ENCODE measurements at regions not wholly inside any gene's neighbourhood (a gene's known extent, or its start where the extent isn't known, plus 50 kb on each side); places are given as distances from the start of the nearest gene placed in this dataset.
A peak's percentile ranks its signal among the peaks of the same experiment; 100 is the strongest.

DNA sequence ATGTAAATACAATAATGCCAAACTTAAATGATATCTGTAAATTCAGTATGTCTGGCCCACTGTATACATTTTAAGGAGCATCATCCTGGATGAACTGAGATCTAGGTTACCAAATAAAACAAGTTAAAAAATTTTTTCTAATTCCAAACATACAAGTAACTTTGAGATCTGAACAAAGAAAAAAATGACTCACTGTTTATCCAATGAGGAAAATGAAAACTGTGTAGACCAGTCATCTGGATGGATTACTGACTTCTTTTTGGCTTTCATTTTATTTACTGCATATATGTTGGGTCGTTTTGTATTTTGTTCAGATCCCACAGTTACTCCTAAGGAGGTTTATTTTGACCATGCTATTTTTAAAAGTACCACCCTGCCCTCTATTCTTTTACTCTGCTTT, 189.8 kb downstream of the RBM43 start:
- DNase-seq = no peak

DNA sequence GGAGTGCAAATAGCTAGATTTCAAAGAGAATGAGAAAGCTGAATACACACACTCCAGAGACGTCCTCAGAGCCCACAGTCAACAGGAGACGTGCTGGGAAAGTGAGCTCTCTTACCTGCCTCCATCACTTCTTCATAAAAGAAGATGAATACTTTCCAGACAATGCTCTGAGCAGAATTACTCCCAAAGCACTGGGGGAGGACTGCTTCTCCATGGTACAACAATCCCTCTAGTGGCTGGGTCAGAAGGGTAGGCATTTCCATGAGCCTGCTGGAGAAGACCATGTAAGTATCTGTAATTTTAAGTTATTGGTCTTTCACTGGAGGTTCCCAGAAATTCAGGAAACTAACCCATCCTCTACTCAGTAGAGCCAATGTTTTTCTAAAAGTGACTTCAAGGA, 190.3 kb downstream of the RBM43 start:
- DNase-seq = no peak

- DNase-seq = no peak
These were observed 191.4 kb downstream of the RBM43 start for GRCh38 chr2:151070253-151070652.

DNA sequence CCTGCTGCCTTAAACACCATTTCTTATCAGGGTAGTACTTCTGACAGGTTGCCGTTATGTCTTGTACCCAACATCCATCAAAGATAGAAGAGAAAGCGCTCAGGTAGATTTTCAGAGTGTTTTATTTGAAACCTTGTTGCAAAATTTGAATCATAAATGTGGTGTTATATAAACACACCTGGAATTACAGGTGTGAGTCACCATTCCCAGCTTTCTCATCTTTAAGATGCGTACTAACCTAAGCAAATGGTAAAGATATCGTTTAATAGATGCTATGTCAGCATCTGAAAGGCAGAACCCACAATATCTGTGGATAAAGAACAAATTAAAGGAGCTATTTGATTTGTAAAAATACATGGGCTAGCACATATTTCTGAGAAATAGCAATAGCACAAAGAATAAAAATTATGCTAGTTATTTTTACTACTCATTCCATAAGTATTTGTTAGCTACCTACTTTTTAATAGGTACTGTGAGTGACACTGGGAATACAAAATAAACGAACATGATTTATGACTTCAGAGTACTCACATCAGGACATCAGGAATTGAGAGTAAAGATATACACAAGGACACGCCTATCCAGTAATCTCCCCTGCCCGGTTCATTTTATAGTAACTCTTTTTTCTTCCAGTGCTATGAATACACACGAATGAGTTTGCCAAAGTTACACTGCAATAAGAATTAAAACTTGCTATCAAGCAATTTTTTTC, 193.8 kb downstream of the RBM43 start:
- no peak for DNase-seq

DNA sequence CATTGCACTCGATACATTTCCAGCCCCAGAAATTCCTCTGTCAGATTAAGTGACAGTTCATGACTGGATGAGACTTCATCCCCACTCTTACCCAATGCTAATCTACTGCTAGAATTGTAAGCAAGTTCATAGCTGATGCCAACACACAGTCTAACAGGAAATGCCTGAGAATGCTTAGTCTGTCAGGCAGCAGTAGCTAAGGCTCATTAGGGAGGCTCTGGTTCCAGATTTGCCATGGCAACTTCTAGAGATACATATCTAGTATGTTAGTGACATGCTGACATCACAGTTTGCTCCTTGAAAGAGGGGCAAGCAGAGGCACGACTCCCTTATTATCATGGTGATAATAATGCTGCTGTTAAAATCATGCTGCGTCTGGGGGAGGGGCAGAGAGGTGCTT, 198.4 kb downstream of the RBM43 start:
- DNase-seq = peak; percentile 52

DNA sequence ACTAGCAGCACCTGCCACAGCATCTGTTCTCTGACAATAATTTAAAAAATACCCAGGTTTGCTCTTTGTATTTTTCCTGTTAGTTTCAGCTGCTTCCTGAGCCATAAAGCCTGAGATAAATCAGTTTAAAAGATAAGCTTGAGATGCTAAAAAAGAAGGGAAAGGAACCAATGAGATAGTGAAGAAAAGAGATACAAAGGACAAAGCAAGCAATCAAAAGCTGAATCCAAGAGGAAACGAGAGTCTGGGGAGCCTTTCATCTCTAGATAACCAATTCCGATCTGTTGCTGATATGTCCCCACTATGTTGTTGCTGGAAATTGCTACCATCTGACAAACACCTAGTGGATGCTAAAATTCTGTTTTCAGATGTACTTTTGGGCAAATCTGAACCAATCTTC, 201.4 kb downstream of the RBM43 start:
- no peak for DNase-seq

GRCh38 chr2:151056870-151057269, 204.8 kb downstream of the RBM43 start:
- no peak for DNase-seq

- no peak for DNase-seq
These were observed 208.0 kb downstream of the RBM43 start for GRCh38 chr2:151053661-151053990.

DNA sequence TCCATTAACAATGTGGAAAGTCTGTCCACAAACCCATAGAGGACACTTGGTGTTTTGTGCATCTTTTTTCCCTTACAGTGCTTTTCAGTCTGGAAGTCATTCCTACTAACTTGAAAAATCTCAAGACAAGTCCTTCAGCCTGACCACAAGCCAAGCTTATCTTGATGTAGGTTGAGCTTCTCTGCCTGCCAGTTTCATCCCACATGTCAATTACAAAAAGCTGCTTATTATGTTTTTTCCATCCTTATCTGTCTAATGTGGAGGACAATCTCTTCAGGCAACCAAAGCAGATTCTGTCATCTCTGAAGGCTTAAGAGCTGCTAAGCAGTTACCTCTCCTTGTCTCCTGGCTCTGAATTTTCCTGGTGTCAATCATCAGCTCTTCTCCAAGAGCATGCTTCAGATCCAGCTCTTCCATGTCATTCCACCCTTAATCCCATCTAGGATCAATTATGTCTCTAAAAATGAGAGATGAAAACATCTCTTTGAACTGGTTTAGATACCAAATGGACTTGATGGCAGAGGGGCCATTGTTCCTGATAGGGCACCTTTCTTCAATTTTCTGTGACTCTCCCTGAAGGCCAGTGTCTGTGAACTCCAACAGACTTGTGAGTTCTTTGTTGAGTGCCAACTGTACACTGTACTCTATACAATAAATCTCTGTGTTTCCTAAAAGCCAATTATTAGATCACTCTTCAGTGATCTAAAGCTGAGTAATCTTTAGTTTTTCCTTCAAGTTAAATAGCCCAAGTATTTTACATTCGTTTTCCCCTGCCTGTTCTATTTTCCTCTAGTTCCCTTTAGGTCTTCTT, 208.6 kb downstream of the RBM43 start:
- no peak for DNase-seq

- DNase-seq = peak; percentile 22
These were observed 210.0 kb downstream of the RBM43 start for GRCh38 chr2:151051574-151052220.

DNA sequence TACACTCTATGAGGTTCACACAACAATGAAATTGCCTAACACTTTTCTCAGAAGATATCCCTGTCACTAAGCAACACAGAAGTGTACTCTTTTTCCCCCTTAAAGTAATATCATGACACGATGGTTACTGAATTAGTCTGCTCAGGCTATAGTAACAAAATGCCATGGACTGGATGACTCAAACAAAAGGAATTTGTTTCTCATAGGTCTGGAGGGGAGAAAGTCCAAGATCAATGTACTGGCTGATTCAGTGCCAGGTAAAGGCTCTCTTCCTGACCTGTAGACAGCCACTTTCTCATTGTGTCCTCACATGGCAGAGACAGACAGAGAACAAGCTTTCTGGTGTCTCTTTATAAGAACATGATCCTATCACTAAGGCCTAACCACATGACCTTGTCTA, 211.9 kb downstream of the RBM43 start:
- no peak for DNase-seq

DNA sequence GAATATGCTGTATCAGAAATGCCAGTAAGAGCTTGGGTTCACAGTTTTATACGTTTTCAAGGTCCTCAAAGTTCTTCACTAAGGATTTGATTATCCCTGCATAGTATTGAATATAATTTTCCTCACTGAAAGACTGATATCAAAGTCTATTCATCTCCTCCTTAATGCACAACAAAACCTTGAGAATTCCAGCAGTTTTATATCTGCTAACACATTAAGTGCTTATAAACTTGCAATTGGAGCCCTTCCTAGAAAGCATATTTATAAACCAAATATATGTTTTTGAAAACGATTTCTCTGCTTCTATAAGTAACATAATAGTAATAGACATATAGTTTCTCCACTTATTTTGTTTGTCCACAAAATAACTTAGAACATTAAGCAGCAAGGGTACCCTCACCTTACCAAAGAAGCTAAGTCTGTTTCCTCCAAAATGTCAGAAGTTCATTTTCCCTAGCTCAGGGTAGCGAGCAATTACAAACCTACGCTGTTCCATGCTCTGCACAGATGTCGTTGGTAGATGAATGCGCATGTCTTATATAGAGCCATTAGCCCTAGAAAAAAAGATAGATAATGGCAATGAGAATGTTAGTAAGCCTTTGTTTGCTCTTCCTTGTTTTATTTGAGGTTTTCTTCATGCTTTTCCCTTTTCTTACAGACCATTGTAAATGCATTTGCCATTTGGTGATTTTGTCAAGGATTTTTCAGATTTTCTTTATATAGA, 213.2 kb downstream of the RBM43 start:
- no peak for DNase-seq

GRCh38 chr2:151043484-151043883, 218.2 kb downstream of the RBM43 start:
- no peak for DNase-seq

GRCh38 chr2:151042964-151043363, 218.7 kb downstream of the RBM43 start:
- no peak for DNase-seq

DNA sequence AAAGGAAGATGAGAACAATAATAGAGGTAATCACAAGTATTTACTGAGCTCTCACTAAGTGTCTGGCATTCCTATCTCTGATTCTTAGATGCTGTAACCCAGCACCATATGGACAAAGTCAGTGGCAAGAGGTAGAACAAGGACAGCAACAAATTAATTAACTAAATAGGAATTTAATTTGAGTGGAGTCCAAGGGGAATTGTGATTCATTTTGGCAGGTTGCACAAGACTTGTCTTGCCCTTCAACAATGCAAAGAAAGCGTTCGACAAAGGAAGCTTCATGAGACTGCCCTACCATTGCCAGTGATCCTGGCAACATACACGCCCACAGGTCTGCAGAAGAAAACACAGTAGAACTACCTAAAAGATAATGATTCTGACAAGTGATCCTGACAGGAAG, 221.6 kb downstream of the RBM43 start:
- no peak for DNase-seq

DNA sequence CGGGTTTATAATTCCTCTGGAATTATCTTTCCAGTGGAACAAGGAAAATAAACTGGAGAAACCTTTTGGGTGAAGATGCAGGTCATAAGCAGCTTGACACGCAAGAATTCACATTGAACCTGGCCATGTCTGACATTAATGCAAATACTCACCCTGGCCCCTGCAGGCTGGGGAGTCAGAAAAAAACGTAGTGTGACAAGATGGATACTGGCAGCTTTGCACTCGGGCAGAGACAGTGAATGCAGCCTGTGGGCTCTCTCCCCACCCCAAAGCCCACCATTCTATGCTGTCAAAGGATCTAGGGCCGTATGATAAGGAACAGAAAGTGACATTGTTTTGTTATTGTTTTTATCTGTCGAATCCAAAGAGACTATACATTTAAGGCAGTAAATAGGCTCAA, 223.1 kb downstream of the RBM43 start:
- DNase-seq = peak; percentile 51

- no peak for DNase-seq
These were observed 224.2 kb downstream of the RBM43 start for GRCh38 chr2:151037434-151037833.

GRCh38 chr2:151033271-151034248, 228.1 kb downstream of the RBM43 start:
- DNase-seq = no peak

- no peak for DNase-seq
These were observed 228.9 kb downstream of the RBM43 start for GRCh38 chr2:151032741-151033191.

DNA sequence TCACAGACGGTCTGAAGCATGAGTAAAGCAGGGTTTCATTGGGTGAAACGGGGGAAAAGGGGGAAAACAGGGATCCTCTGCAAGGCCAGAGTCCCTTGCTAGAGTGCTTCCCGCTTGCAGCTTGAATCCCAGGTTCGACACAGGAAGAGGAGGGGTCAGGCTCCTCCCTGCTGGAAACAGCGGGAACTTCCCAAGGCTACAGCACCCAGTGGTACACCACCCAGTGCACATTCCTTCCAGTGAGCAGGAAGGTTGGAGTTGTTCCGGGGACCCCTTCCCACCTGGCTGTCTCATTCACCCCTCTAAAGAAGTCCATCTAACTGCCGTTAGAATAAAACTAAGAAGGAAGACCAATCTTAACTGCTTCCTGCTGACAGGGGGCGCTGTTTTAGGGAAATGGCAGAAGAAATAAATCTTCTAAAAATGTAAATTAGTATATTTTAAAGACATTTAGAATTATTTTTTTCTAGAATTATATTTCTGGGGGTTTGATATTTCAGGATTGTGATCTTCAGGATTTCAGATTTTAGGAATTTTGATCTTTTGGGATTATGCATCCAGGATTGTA, 230.9 kb downstream of the RBM43 start:
- DNase-seq = no peak

DNA sequence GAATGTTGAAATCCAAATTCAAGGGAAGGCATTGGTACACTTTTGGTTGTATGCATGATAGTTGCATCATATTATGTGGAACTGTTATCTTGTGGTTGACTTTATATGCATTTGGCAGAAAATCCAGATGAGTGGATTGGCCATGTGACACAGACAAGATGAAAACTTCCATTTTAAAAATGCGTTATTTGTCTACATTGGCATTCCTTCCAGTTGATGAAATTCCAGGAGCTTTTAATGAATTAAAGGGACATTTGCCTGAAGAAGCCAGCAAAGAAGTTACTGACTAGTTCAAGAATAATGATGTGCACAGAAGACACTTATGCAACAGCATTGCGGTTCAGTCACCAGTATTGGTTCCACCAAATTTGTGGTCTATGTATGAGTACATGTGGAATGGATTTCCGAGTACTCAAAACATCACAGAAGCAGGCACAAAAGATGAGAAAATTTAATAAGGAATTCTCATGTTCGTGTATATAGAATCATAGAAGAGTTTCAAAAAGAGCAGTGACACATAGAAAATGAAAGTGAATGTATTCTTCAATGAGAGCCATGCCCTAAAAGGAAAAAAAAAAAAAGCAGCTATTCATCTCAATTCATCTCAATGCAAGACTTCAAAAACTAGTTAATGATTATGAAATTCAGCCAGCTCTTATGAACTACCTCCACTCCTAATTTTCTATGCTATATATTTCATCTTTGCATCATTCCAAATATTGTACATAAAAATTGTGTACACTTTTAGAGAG, 232.1 kb downstream of the RBM43 start:
- DNase-seq = no peak

Data from NCI-H526 treated with DMSO at 0.1 percent for 48 hours (cell line).